HepG2 (cell line): ENCODE measurements at regions not wholly inside any gene's neighbourhood (a gene's known extent, or its start where the extent isn't known, plus 50 kb on each side); places are given as distances from the start of the nearest gene placed in this dataset.

Experiments
- ATAC-seq: fragments of 200-7000 bp; cut with Tn5 transposase; 3 replicates; pipeline ENCODE4 v1.9.1; 2020; ENCODE audit warnings: mild to moderate bottlenecking, moderate library complexity
- BruUV-seq: library from RNA; stranded (reverse); fragments of 400-500 nt; replicated peaks from 2 replicates; lab custom pipeline; 2021; lab: Mats Ljungman, UMichigan
- CTCF ChIA-PET: fragments of 300-600 bp; formaldehyde crosslinking; extraction: SDS; loops from one replicate; lab custom pipeline; 2021; ENCODE audit warnings: low total read pairs, inconsistent platforms, low intra/inter-chr PET ratio; lab: Yijun Ruan, JAX
- POLR2A ChIA-PET: fragments of 350-600 bp; sonication (Branson Sonifier 250); formaldehyde crosslinking; loops from one replicate; lab custom pipeline; 2020; ENCODE audit warnings: antibody characterized with exemption, inconsistent platforms; lab: Yijun Ruan, JAX
- DNase-seq: peaks from one replicate; pipeline ENCODE4 v3.0.0-alpha.2; 2015; ENCODE audit warnings: low spot score
- FAIRE-seq: peaks from 3 replicates; lab custom pipeline; 2011; peaks lifted over from hg19 to GRCh38; lab: Jason Lieb, UNC
- H2AFZ ChIP-seq: one replicate; pipeline ENCODE4 v1.6.1; 2011; ENCODE audit warnings: low read length, inconsistent platforms
- H3K27ac ChIP-seq: fragments of 300-600 bp; 3 replicates; pipeline ENCODE4 v1.8.0; 2011; ENCODE audit warnings: mixed run types, mild to moderate bottlenecking, mixed read lengths, low read length, inconsistent platforms; ENCODE audit not compliant: insufficient read depth; ENCODE audit errors: extremely low read length
- H3K27me3 ChIP-seq, 2 experiments: fragments of 200-600 bp in 1 of 2; 2 replicates in 1 of 2; 3 replicates in 1 of 2; pipeline versions ENCODE4 v1.6.0 to v1.8.0; 2011; ENCODE audit warnings: low read length in 2 of 2, mild to moderate bottlenecking in 2 of 2, moderate library complexity in 2 of 2, inconsistent platforms in 1 of 2; ENCODE audit not compliant: insufficient read depth in 2 of 2, control insufficient read depth in 1 of 2
- H3K36me3 ChIP-seq, 2 experiments: fragments of 200-600 bp in 1 of 2; replicated peaks in 1 of 2; 2 replicates in 1 of 2; 3 replicates in 1 of 2; pipeline versions ENCODE4 v1.5.1 to v1.8.0; 2011; ENCODE audit warnings: low read length in 2 of 2, inconsistent platforms in 1 of 2; ENCODE audit not compliant: insufficient read depth in 2 of 2, control insufficient read depth in 1 of 2
- H3K4me1 ChIP-seq: 2 replicates; pipeline ENCODE4 v1.5.1; 2012; ENCODE audit warnings: low read length, inconsistent platforms; ENCODE audit not compliant: insufficient read depth
- H3K4me2 ChIP-seq: 2 replicates; pipeline ENCODE4 v1.6.0; 2011; ENCODE audit warnings: low read depth, low read length, inconsistent platforms
- H3K4me3 ChIP-seq, 3 experiments: fragments of 200-600 bp in 1 of 3; sonication (generic), shearing (Covaris generic) in 1 of 3; replicated peaks in 1 of 3; 2 replicates each; pipeline ENCODE4 v1.5.1; 2011 to 2016; ENCODE audit warnings: low read length in 3 of 3, inconsistent platforms in 2 of 3, low read depth in 2 of 3, mild to moderate bottlenecking in 2 of 3, control low read depth in 1 of 3, mixed read lengths in 1 of 3; ENCODE audit not compliant: insufficient read depth in 1 of 3
- H3K79me2 ChIP-seq: one replicate; pipeline ENCODE4 v1.6.1; 2011; ENCODE audit warnings: low read length, inconsistent platforms; ENCODE audit not compliant: insufficient read depth
- H3K9ac ChIP-seq: 2 replicates; pipeline ENCODE4 v1.6.0; 2011; ENCODE audit warnings: mild to moderate bottlenecking, low read depth, low read length, inconsistent platforms; ENCODE audit not compliant: insufficient read depth
- H3K9me3 ChIP-seq: 2 replicates; pipeline ENCODE4 v1.5.1; 2012; ENCODE audit warnings: mild to moderate bottlenecking, low read length
- H4K20me1 ChIP-seq: 2 replicates; pipeline ENCODE4 v1.6.0; 2011; ENCODE audit warnings: inconsistent platforms, mild to moderate bottlenecking, low read length, moderate library complexity; ENCODE audit not compliant: insufficient read depth
- CREB1 ChIP-seq, 2 experiments: fragments of 450-650 bp in 1 of 2; IDR thresholded peaks; 2 replicates each; pipeline ENCODE4 v1.6.1; 2016 to 2017; ENCODE audit warnings: control low read depth in 1 of 2, mild to moderate bottlenecking in 1 of 2, missing compliant biosample characterization in 1 of 2, missing genetic modification characterization in 1 of 2
- DRAP1 ChIP-seq: IDR thresholded peaks from 2 replicates; pipeline ENCODE4 v1.6.1; 2016; ENCODE audit warnings: missing genetic modification reagents, missing compliant biosample characterization
- SALL2 ChIP-seq: sonication (generic); formaldehyde crosslinking; IDR thresholded peaks from 2 replicates; pipeline ENCODE4 v1.8.1; 2023; ENCODE audit warnings: mild to moderate bottlenecking, missing genetic modification reagents, inconsistent platforms
- ZNF576 ChIP-seq: sonication (generic); formaldehyde crosslinking; IDR thresholded peaks from 2 replicates; pipeline ENCODE4 v1.4.0; 2020; ENCODE audit warnings: mild to moderate bottlenecking, missing genetic modification reagents
- WGBS: methylation state at CpG from one replicate; pipeline ENCODE4 v1.1.6; 2017; ENCODE audit warnings: low lambda C conversion rate; 5-methylcytosine and 5-hydroxymethylcytosine counted together
- in situ Hi-C: cut with HindIII; loops from 2 replicates; pipeline ENCODE4 v1.10.0; 2017; ENCODE audit warnings: low pct_unique_long_range_greater_than_20kb; ENCODE audit not compliant: extremely low pct_ligation_motif_present
- intact Hi-C: fragments of 100-400 bp; cut with micrococcal nuclease; formaldehyde crosslinking; loops from one replicate; pipeline ENCODE4 v1.10.0; 2022; ENCODE audit not compliant: unreplicated experiment

- Histone ChIP-seq H3K27ac (no peak overlapping the region), H3K79me2 (no peaks in the 10 kb centered on the region), H3K4me1 (no peaks in the 10 kb centered on the region), H3K9ac (no peak overlapping the region), H3K36me3 (no peaks in the 10 kb centered on the region), H3K27me3 (peaks cover 0 to 6% of the 10 kb centered on the region in 2 experiments; a peak in 2 of 5 replicates), H2AFZ (no peak overlapping the region), H4K20me1 (no peaks in the 10 kb centered on the region), H3K4me3 (no peak overlapping the region), H3K4me2 (no peak overlapping the region), H3K9me3 (no peaks in the 10 kb centered on the region)
- ChIA-PET CTCF (no interaction called here), POLR2A (no interaction called here)
- in situ Hi-C loops = no loop called here
- no peak for ATAC-seq
- TF ChIP-seq SALL2 (no peak), ZNF576 (CRISPR knock-in tag) (no peak)
- no peak for FAIRE-seq
- intact Hi-C loops = no loop called here
- WGBS = under 1% methylated on average over 7 of the region's 7 CpGs
- no TSS peak for BruUV-seq
- no peak for DNase-seq
These were observed 200.9 kb upstream of the SOX9 start for GRCh38 chr17:71919896-71920295.

GRCh38 chr17:71921796-71922195 is 199.0 kb upstream of the SOX9 start:
- DNase-seq (no peak), FAIRE-seq (no peak), ATAC-seq (no peak)
- H4K20me1 ChIP-seq = no peaks in the 10 kb centered on the region
- WGBS = 9% methylated on average over 2 of the region's 2 CpGs
- ChIA-PET CTCF (no interaction called here), POLR2A (no interaction called here)
- H3K4me1 ChIP-seq = no peaks in the 10 kb centered on the region
- H3K27me3 ChIP-seq = peaks cover 0 to 3% of the 10 kb centered on the region in 2 experiments; a peak in 2 of 5 replicates
- H3K27ac ChIP-seq = no peak overlapping the region
- TF ChIP-seq CREB1 (IDR thresholded peaks at IDR 0.05) (peak; percentile 60), CREB1 (CRISPR knock-in tag; IDR thresholded peaks at IDR 0.05) (no peak), DRAP1 (CRISPR knock-in tag) (no peak)
- H3K9me3 ChIP-seq = no peaks in the 10 kb centered on the region
- no peak overlapping the region for H3K4me2 ChIP-seq
- intact Hi-C loops (no loop called here), in situ Hi-C loops (no loop called here)
- H3K36me3 ChIP-seq = no peaks in the 10 kb centered on the region
- BruUV-seq = no TSS peak
- no peaks in the 10 kb centered on the region for H3K79me2 ChIP-seq
- H2AFZ ChIP-seq = no peak overlapping the region
- H3K4me3 ChIP-seq = no peak overlapping the region
- no peak overlapping the region for H3K9ac ChIP-seq
